ENCODE measurements at regions not wholly inside any gene's neighbourhood (a gene's known extent, or its start where the extent isn't known, plus 50 kb on each side); places are given as distances from the start of the nearest gene placed in this dataset.

- TF ChIP-seq ELK1 (IDR thresholded peaks at IDR 0.05; ENCODE audit: low read depth, low read length) (no peak), YY1 (IDR thresholded peaks at IDR 0.05; ENCODE audit: low read depth, low read length) (no peak), ESRRA (IDR thresholded peaks at IDR 0.05; ENCODE audit: low read length) (no peak), MTA2 (IDR thresholded peaks at IDR 0.05; ENCODE audit: low read depth) (peak; percentile 33; the same call in 1 of the 2 replicates), EP300 (IDR thresholded peaks at IDR 0.05; ENCODE audit: borderline replicate concordance in 1 of 2, control insufficient read depth in 1 of 2, low read depth in 2 of 2, low read length in 2 of 2) (peak; percentile 20 to 74; a peak in 2 of 4 replicates), SUPT20H (IDR thresholded peaks at IDR 0.05; ENCODE audit: borderline replicate concordance, control insufficient read depth, low read depth, low read length) (no peak), GABPA (IDR thresholded peaks at IDR 0.05; ENCODE audit: low read depth) (no peak), RBBP5 (conservative IDR thresholded peaks at IDR 0.05) (no peak), IKZF1 (conservative IDR thresholded peaks at IDR 0.05) (peak; percentile 53; the same call in 1 of the 2 replicates), TCF3 (IDR thresholded peaks at IDR 0.05; ENCODE audit: borderline replicate concordance, insufficient read depth, low read depth, low read length) (no peak), CTCF (IDR thresholded peaks at IDR 0.05 in 2 of 3, conservative IDR thresholded peaks at IDR 0.05 in 1 of 3; ENCODE audit: control insufficient read depth in 2 of 3, extremely low read depth in 1 of 3, insufficient read depth in 1 of 3, low read depth in 3 of 3, low read length in 3 of 3) (no peak), ATF2 (IDR thresholded peaks at IDR 0.05; ENCODE audit: low read length) (no peak; the same call in 1 of the 2 replicates), PAX8 (IDR thresholded peaks at IDR 0.05) (no peak), JUND (IDR thresholded peaks at IDR 0.05; ENCODE audit: low read depth, low read length) (no peak), NFIC (IDR thresholded peaks at IDR 0.05; ENCODE audit: low read depth, low read length) (peak; percentile 76), STAT1 (conservative IDR thresholded peaks at IDR 0.05) (no peak), IRF5 (IDR thresholded peaks at IDR 0.05; ENCODE audit: borderline replicate concordance) (no peak), BCL3 (IDR thresholded peaks at IDR 0.05; ENCODE audit: borderline replicate concordance, insufficient read depth, low read depth, low read length, poor library complexity, severe bottlenecking) (no peak), NKRF (conservative IDR thresholded peaks at IDR 0.05) (no peak), TARDBP (IDR thresholded peaks at IDR 0.05; ENCODE audit: borderline replicate concordance) (no peak)
These were observed 79.9 kb downstream of the LLPH start (continued) for GRCh38 chr12:66050610-66051009.
